GM12892 (cell line): ENCODE measurements at regions not wholly inside any gene's neighbourhood (a gene's known extent, or its start where the extent isn't known, plus 50 kb on each side); places are given as distances from the start of the nearest gene placed in this dataset.

Experiments
- POLR2A ChIP-seq: IDR thresholded peaks from 2 replicates; pipeline ENCODE4 v1.6.1; 2011; ENCODE audit warnings: low read depth, low read length, control low read depth
- POLR2AphosphoS5 ChIP-seq: IDR thresholded peaks from 2 replicates; pipeline ENCODE4 v1.6.1; 2011; ENCODE audit warnings: low read depth, low read length, control low read depth
- TAF1 ChIP-seq: IDR thresholded peaks from 2 replicates; pipeline ENCODE4 v1.6.1; 2011; ENCODE audit warnings: low read depth, mild to moderate bottlenecking, control low read depth, low read length, borderline replicate concordance

DNA sequence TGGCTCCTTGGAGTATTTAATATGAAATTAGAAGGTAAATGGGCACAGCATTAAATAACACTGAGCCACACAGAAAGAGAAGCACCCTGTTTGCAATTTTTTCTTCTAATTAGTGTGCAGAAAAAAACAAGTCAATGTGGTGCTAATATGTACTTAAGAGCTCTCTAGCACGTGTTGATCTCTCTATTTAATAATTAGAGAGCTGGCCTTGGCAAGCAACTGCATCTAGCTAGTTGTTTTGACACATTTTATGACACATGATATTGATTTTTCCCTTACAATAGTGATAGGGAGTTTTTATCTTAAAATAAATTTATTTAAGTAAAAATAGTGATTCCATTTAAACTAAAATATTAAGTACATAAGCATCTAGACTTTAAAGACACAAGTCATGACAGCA, 54.5 kb upstream of the NUDT12 start:
- no peak for TF ChIP-seq POLR2A
- no peak for TF ChIP-seq POLR2AphosphoS5
- TF ChIP-seq TAF1: no peak
